ENCODE measurements at regions not wholly inside any gene's neighbourhood (a gene's known extent, or its start where the extent isn't known, plus 50 kb on each side); places are given as distances from the start of the nearest gene placed in this dataset.
"Not testable (repeated sequence)": the region's sequence is repeated elsewhere in the genome, so short reads cannot be mapped to it uniquely, and the experiment has no call there.

DNA sequence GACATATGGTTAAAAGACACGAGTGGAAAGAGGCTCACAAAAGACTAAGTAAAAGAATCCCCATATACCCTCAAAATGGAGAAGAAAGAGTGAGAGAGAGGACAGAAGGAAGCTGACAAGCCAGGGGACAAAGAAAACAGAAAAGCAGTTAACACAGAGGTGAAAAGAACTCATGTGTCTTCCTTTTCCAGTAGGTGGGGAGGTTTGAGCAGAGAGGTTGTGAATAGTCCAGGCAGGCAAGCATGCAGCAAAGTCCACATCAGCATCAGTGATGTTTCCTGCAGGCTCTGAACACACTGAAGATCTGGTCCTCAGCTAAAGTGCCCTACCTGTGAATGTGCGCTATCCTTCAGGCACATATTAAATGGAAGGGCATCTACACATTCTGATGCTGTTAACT is 196.5 kb upstream of the IRAK1BP1 start:
- TF ChIP-seq, protein P1, sequence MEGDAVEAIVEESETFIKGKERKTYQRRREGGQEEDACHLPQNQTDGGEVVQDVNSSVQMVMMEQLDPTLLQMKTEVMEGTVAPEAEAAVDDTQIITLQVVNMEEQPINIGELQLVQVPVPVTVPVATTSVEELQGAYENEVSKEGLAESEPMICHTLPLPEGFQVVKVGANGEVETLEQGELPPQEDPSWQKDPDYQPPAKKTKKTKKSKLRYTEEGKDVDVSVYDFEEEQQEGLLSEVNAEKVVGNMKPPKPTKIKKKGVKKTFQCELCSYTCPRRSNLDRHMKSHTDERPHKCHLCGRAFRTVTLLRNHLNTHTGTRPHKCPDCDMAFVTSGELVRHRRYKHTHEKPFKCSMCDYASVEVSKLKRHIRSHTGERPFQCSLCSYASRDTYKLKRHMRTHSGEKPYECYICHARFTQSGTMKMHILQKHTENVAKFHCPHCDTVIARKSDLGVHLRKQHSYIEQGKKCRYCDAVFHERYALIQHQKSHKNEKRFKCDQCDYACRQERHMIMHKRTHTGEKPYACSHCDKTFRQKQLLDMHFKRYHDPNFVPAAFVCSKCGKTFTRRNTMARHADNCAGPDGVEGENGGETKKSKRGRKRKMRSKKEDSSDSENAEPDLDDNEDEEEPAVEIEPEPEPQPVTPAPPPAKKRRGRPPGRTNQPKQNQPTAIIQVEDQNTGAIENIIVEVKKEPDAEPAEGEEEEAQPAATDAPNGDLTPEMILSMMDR (IDR thresholded peaks at IDR 0.05), result no peak
- DNase-seq (no peak), FAIRE-seq (no peak)

GRCh38 chr6:78676069-78677007 is 191.0 kb upstream of the IRAK1BP1 start:
- DNase-seq, result peak in 2 of 6 donors; percentile 5 to 39
- H3K36me3 ChIP-seq; H3K4me1 ChIP-seq; FAIRE-seq; intact Hi-C loops (cut with DNase I); ATAC-seq; H3K4me3 ChIP-seq; H3K9me3 ChIP-seq; H3K27ac ChIP-seq; H3K27me3 ChIP-seq: not testable (repeated sequence)
- 72 to 83% methylated on average over 15 of the region's 15 CpGs for WGBS, 2 donors

More for the DNA sequence above, 196.5 kb upstream of the IRAK1BP1 start:
- no peak for ATAC-seq
- intact Hi-C loops (cut with DNase I), result no loop called here
- no peaks in the 10 kb centered on the region for H3K9me3 ChIP-seq
- no peaks in the 10 kb centered on the region for H3K4me1 ChIP-seq
- H3K27ac ChIP-seq, result no peak overlapping the region
- no peaks in the 10 kb centered on the region for H3K36me3 ChIP-seq
- H3K27me3 ChIP-seq, result no peaks in the 10 kb centered on the region
- H3K4me3 ChIP-seq, result no peak overlapping the region
- 61 to 71% methylated on average over 2 of the region's 2 CpGs for WGBS, 2 donors

DNA sequence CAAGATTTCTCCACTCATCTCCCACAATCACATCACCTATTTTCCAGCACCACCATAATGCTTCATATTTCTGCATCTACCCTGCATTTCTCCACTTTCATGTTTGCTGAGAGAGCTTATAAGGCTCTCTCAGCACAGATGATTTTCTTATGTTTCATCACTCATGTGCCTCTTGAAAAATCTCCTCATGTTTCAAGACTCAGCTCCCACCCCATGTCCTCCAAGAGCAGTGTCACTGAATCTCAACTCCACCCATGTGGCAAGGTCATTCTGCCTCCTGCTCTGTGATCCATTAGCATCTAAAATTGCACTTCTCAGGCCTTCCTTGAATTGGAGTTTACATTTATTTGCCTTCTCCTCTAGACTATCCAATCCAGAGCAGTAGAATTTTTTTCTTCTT is 178.7 kb upstream of the IRAK1BP1 start:
- TF ChIP-seq, protein P1 (IDR thresholded peaks at IDR 0.05), result no peak
- no peak for DNase-seq
- intact Hi-C loops (cut with DNase I), result no loop called here
- H3K4me3 ChIP-seq, result no peak overlapping the region
- H3K4me1 ChIP-seq, result no peaks in the 10 kb centered on the region
- H3K27ac ChIP-seq, result no peak overlapping the region
- ATAC-seq, result no peak
- FAIRE-seq, result no peak
- no peaks in the 10 kb centered on the region for H3K9me3 ChIP-seq
- H3K27me3 ChIP-seq, result no peaks in the 10 kb centered on the region
- H3K36me3 ChIP-seq, result no peaks in the 10 kb centered on the region

DNA sequence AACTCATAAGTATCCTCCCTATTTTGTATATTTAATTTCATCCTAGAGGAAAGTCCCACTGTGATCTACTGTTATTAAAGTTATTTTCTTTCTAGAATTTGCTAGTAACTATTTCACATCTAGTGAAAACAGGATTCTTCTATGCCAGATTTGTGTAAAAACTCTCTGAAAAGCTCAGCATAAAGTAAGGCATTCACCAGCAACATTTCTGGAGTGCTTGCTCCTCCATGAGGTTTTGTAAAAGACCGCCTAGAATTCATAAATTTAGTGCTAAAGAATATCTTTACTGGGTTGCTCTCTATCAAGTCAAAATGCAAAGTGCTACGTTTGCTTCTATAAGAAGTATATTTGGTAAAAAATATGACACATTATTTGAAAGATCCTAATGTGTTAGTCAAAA is 173.5 kb upstream of the IRAK1BP1 start:
- TF ChIP-seq, protein P1 (IDR thresholded peaks at IDR 0.05), result no peak
- no peak overlapping the region for H3K4me3 ChIP-seq
- 48 to 66% methylated on average over 2 of the region's 2 CpGs for WGBS, 2 donors
- no peaks in the 10 kb centered on the region for H3K27me3 ChIP-seq
- no peaks in the 10 kb centered on the region for H3K9me3 ChIP-seq
- intact Hi-C loops (cut with DNase I), result no loop called here
- ATAC-seq (no peak), DNase-seq (no peak), FAIRE-seq (no peak)
- no peak overlapping the region for H3K27ac ChIP-seq
- H3K4me1 ChIP-seq, result no peaks in the 10 kb centered on the region
- no peaks in the 10 kb centered on the region for H3K36me3 ChIP-seq

GRCh38 chr6:78694628-78695027 is 172.7 kb upstream of the IRAK1BP1 start:
- H3K4me1 ChIP-seq; H3K27me3 ChIP-seq; H3K36me3 ChIP-seq; intact Hi-C loops (cut with DNase I); DNase-seq; H3K27ac ChIP-seq; H3K4me3 ChIP-seq; FAIRE-seq; ATAC-seq; H3K9me3 ChIP-seq: not testable (repeated sequence)
- WGBS, 2 donors, result 62 to 78% methylated on average over 10 of the region's 10 CpGs

- no peaks in the 10 kb centered on the region for H3K36me3 ChIP-seq
- TF ChIP-seq, protein P1 (IDR thresholded peaks at IDR 0.05), result no peak
- no peaks in the 10 kb centered on the region for H3K27me3 ChIP-seq
- ATAC-seq (no peak), FAIRE-seq (no peak), DNase-seq (no peak)
- no peak overlapping the region for H3K27ac ChIP-seq
- H3K9me3 ChIP-seq, result no peaks in the 10 kb centered on the region
- intact Hi-C loops (cut with DNase I), result no loop called here
- no peaks in the 10 kb centered on the region for H3K4me1 ChIP-seq
- H3K4me3 ChIP-seq, result no peak overlapping the region
- 50 to 56% methylated on average over 1 of the region's 1 CpG for WGBS, 2 donors
Measured at GRCh38 chr6:78700991-78701390, 166.4 kb upstream of the IRAK1BP1 start.
